Chondrocyte (in vitro differentiated cells): ENCODE measurements at regions not wholly inside any gene's neighbourhood (a gene's known extent, or its start where the extent isn't known, plus 50 kb on each side); places are given as distances from the start of the nearest gene placed in this dataset.

Source experiments
- DNase-seq: peaks from one replicate; pipeline ENCODE4 v3.0.0; 2021; ENCODE audit warnings: mixed read lengths, low spot score
- H3K27ac Mint-ChIP-seq: one replicate; pipeline ENCODE4 v1.8.0; 2021; ENCODE audit warnings: mild to moderate bottlenecking, moderate library complexity, mixed read lengths; ENCODE audit not compliant: unreplicated experiment
- H3K27me3 Mint-ChIP-seq: 2 replicates; pipeline ENCODE4 v1.8.0; 2021; ENCODE audit warnings: low read depth, mixed read lengths
- H3K36me3 Mint-ChIP-seq: 2 replicates; pipeline ENCODE4 v1.8.0; 2021; ENCODE audit warnings: low read depth, mixed read lengths
- H3K4me1 Mint-ChIP-seq: 2 replicates; pipeline ENCODE4 v1.8.0; 2021; ENCODE audit warnings: low read depth, mild to moderate bottlenecking, mixed read lengths
- H3K4me3 Mint-ChIP-seq: one replicate; pipeline ENCODE4 v1.8.0; 2021; ENCODE audit warnings: mild to moderate bottlenecking, moderate library complexity, mixed read lengths; ENCODE audit not compliant: unreplicated experiment
- H3K9me3 Mint-ChIP-seq: 2 replicates; pipeline ENCODE4 v1.8.0; 2021; ENCODE audit warnings: low read depth, mixed read lengths
- TF ChIP-seq, protein P1 (sequence below): fragments of 200-600 bp; sonication (generic); IDR thresholded peaks from 2 replicates; pipeline ENCODE4 v1.5.0; 2021; ENCODE audit warnings: antibody characterized with exemption, mild to moderate bottlenecking, moderate library complexity

GRCh38 chr4:63393544-63393943 lies 1015.7 kb downstream of the TECRL start:
- DNase-seq: no peak
- no peak overlapping the region for H3K27ac Mint-ChIP-seq

DNA sequence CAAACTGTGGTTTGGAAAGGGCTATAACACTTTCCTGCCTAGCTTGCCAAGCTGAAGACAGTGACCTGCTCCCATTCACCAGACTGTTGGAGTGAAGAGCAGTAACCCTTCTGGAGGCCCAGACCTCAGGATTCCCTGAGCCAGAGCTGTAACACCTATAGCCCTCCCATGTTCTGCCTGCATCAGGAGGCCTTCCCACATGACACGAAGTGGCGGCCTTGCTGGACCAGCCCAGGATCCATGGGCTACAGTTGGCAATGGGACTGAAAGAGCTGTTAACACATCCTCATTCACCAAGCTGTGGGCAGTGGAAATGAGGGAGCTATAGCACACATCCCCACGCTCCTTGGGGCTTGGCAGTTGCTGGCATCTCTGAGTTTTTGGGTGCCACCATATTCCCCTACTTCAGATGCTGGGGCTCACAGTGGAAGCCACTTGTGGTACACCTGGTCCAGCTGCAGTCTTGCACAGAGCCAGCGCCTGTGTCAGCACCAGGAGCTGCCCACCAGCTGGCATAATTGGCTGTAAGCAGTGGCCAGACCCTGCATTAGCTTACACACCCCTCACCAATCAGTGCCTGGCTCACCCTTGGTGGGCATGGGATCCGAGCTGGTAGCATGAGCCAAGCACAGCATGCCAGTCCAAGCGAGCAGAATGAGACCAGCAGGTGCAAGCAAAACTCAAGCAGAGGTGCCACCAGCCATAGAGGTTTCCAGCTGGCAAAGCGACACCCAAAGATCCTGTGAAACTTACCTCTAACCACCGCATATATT lies 1029.3 kb downstream of the TECRL start:
- Mint-ChIP-seq H3K27me3 (no peaks in the 10 kb centered on the region), H3K36me3 (peaks cover 1% of the 10 kb centered on the region), H3K4me1 (no peaks in the 10 kb centered on the region), H3K27ac (no peak overlapping the region), H3K9me3 (peaks cover 8% of the 10 kb centered on the region), H3K4me3 (no peak overlapping the region)
- TF ChIP-seq, protein P1, sequence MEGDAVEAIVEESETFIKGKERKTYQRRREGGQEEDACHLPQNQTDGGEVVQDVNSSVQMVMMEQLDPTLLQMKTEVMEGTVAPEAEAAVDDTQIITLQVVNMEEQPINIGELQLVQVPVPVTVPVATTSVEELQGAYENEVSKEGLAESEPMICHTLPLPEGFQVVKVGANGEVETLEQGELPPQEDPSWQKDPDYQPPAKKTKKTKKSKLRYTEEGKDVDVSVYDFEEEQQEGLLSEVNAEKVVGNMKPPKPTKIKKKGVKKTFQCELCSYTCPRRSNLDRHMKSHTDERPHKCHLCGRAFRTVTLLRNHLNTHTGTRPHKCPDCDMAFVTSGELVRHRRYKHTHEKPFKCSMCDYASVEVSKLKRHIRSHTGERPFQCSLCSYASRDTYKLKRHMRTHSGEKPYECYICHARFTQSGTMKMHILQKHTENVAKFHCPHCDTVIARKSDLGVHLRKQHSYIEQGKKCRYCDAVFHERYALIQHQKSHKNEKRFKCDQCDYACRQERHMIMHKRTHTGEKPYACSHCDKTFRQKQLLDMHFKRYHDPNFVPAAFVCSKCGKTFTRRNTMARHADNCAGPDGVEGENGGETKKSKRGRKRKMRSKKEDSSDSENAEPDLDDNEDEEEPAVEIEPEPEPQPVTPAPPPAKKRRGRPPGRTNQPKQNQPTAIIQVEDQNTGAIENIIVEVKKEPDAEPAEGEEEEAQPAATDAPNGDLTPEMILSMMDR: no peak
- peak; percentile 57 for DNase-seq

More at GRCh38 chr4:63393544-63393943, 1015.7 kb downstream of the TECRL start:
- Mint-ChIP-seq H3K27me3 (no peaks in the 10 kb centered on the region), H3K4me1 (no peaks in the 10 kb centered on the region), H3K36me3 (no peaks in the 10 kb centered on the region), H3K9me3 (peaks cover 5% of the 10 kb centered on the region), H3K4me3 (no peak overlapping the region)
- TF ChIP-seq, protein P1: no peak

- DNase-seq: no peak
- TF ChIP-seq, protein P1: no peak
- Mint-ChIP-seq H3K4me3 (no peak overlapping the region), H3K4me1 (no peaks in the 10 kb centered on the region), H3K27me3 (no peaks in the 10 kb centered on the region), H3K27ac (no peak overlapping the region), H3K36me3 (no peaks in the 10 kb centered on the region), H3K9me3 (peaks cover 9% of the 10 kb centered on the region)
Measured at GRCh38 chr4:63371001-63371400, 1038.2 kb downstream of the TECRL start.

- no peak for DNase-seq
- no peak overlapping the region for H3K27ac Mint-ChIP-seq
- H3K4me3 Mint-ChIP-seq: no peak overlapping the region
- TF ChIP-seq, protein P1: no peak
- H3K27me3 Mint-ChIP-seq: no peaks in the 10 kb centered on the region
- no peaks in the 10 kb centered on the region for H3K36me3 Mint-ChIP-seq
- no peaks in the 10 kb centered on the region for H3K9me3 Mint-ChIP-seq
- H3K4me1 Mint-ChIP-seq: peaks cover 3% of the 10 kb centered on the region
Measured at GRCh38 chr4:63361628-63362027, 1047.6 kb downstream of the TECRL start.

DNA sequence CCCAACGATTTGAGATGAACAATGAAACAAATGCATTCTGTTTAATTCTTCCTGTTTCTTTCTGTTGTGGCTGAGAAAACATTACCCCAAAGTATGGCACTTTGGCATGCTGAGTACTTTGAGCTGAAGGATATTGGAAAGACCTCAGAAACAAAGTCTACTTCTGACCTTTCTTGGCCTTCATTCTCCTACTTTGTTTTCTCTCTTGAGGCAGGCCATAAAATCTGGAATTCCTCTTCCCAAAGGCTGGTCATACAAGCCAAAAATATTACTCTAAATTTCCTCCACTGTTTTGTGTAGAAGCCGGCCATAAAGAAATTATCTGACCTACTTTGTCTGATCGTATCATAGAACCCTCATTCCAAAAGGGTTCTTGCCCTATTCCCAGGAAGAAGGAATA lies 1048.2 kb downstream of the TECRL start:
- no peaks in the 10 kb centered on the region for H3K36me3 Mint-ChIP-seq
- no peak overlapping the region for H3K27ac Mint-ChIP-seq
- H3K4me3 Mint-ChIP-seq: no peak overlapping the region
- H3K4me1 Mint-ChIP-seq: peaks cover 3% of the 10 kb centered on the region
- H3K27me3 Mint-ChIP-seq: no peaks in the 10 kb centered on the region
- TF ChIP-seq, protein P1: no peak
- no peaks in the 10 kb centered on the region for H3K9me3 Mint-ChIP-seq
- no peak for DNase-seq
